GM21528 (cell line): ENCODE measurements at regions not wholly inside any gene's neighbourhood (a gene's known extent, or its start where the extent isn't known, plus 50 kb on each side); places are given as distances from the start of the nearest gene placed in this dataset.

ENCODE experiments used
- ATAC-seq: cut with Tn5 transposase; IDR thresholded peaks from one replicate; pipeline ENCODE4 v1.9.1; 2021; ENCODE audit warnings: mild to moderate bottlenecking, moderate library complexity; ENCODE audit not compliant: unreplicated experiment, low FRiP score

GRCh38 chr9:84393266-84393950 lies 52.9 kb upstream of the SLC28A3 start:
- no peak for ATAC-seq

GRCh38 chr9:84394036-84394435 lies 53.5 kb upstream of the SLC28A3 start:
- no peak for ATAC-seq

GRCh38 chr9:84397151-84397728 lies 56.7 kb upstream of the SLC28A3 start:
- peak; percentile 78 for ATAC-seq

GRCh38 chr9:84397822-84398221 lies 57.3 kb upstream of the SLC28A3 start:
- no peak for ATAC-seq

GRCh38 chr9:84402517-84402916 lies 62.0 kb upstream of the SLC28A3 start:
- no peak for ATAC-seq

GRCh38 chr9:84403288-84403687 lies 62.7 kb upstream of the SLC28A3 start:
- no peak for ATAC-seq

- ATAC-seq = no peak
Observed at GRCh38 chr9:84404095-84404686, 63.6 kb upstream of the SLC28A3 start.

GRCh38 chr9:84405667-84406066 lies 65.1 kb upstream of the SLC28A3 start:
- no peak for ATAC-seq

- ATAC-seq = no peak
Observed at GRCh38 chr9:84408416-84408815, 67.9 kb upstream of the SLC28A3 start.

GRCh38 chr9:84411683-84412267 lies 71.2 kb upstream of the SLC28A3 start:
- ATAC-seq = no peak

GRCh38 chr9:84412654-84413053 lies 72.1 kb upstream of the SLC28A3 start:
- ATAC-seq = no peak

GRCh38 chr9:84413301-84413700 lies 72.7 kb upstream of the SLC28A3 start:
- no peak for ATAC-seq

GRCh38 chr9:84419031-84419602 lies 78.6 kb upstream of the SLC28A3 start:
- no peak for ATAC-seq

- no peak for ATAC-seq
Observed at GRCh38 chr9:84424931-84425330, 84.4 kb upstream of the SLC28A3 start.

GRCh38 chr9:84432746-84433145 lies 92.2 kb upstream of the SLC28A3 start:
- ATAC-seq = no peak

GRCh38 chr9:84435902-84436301 lies 95.3 kb upstream of the SLC28A3 start:
- no peak for ATAC-seq

- ATAC-seq = no peak
Observed at GRCh38 chr9:84436386-84437109, 96.0 kb upstream of the SLC28A3 start.

- ATAC-seq = no peak
Observed at GRCh38 chr9:84438391-84438790, 97.8 kb upstream of the SLC28A3 start.

- no peak for ATAC-seq
Observed at GRCh38 chr9:84439250-84439649, 98.7 kb upstream of the SLC28A3 start.

- ATAC-seq = no peak
Observed at GRCh38 chr9:84442712-84443111, 102.2 kb upstream of the SLC28A3 start.

- no peak for ATAC-seq
Observed at GRCh38 chr9:84445737-84446136, 105.2 kb upstream of the SLC28A3 start.
